Breast epithelium (tissue), 4 donors: ENCODE measurements at regions not wholly inside any gene's neighbourhood (a gene's known extent, or its start where the extent isn't known, plus 50 kb on each side); places are given as distances from the start of the nearest gene placed in this dataset.
A peak's percentile ranks its signal among the peaks of the same experiment; 100 is the strongest.

Source experiments
- DNase-seq, 2 donors: peaks; one replicate each; pipeline ENCODE4 v3.0.0-alpha.2; 2019; ENCODE audit warnings: low spot score in 2 of 2
- H3K27ac ChIP-seq, 2 donors: fragments of 200-600 bp; sonication (generic) in 1 of 2; one replicate each; pipeline ENCODE4 v1.5.1; 2016 to 2019; ENCODE audit warnings: mild to moderate bottlenecking in 1 of 2
- H3K27me3 ChIP-seq, 2 donors: fragments of 200-600 bp; sonication (generic) in 1 of 2; one replicate each; pipeline versions ENCODE4 v1.5.1 to v1.6.0; 2017 to 2019; ENCODE audit warnings: control low read depth in 1 of 2, mild to moderate bottlenecking in 1 of 2
- H3K36me3 ChIP-seq: fragments of 200-600 bp; one replicate; pipeline ENCODE4 v1.5.1; 2019
- H3K4me1 ChIP-seq, 2 donors: fragments of 200-600 bp; sonication (generic); one replicate each; pipeline ENCODE4 v1.5.1; 2016 to 2019; ENCODE audit warnings: control low read depth in 1 of 2
- H3K4me3 ChIP-seq, 3 donors: fragments of 200-600 bp; sonication (generic); 1 replicate in 2 of 3; 2 replicates in 1 of 3; pipeline ENCODE4 v1.5.1; 2016 to 2019; ENCODE audit warnings: mild to moderate bottlenecking in 3 of 3, moderate library complexity in 2 of 3
- H3K9me3 ChIP-seq, 2 donors: fragments of 200-600 bp; sonication (generic) in 1 of 2; one replicate each; pipeline ENCODE4 v1.5.1; 2016 to 2019; ENCODE audit warnings: control low read depth in 1 of 2
- POLR2A ChIP-seq: fragments of 450-650 bp; IDR thresholded peaks from one replicate; pipeline ENCODE4 v1.6.1; 2016; ENCODE audit warnings: antibody characterized with exemption, mild to moderate bottlenecking, moderate library complexity
- POLR2AphosphoS5 ChIP-seq, 3 donors: sonication (generic); formaldehyde crosslinking; IDR thresholded peaks; one replicate each; pipeline ENCODE4 v1.6.1; 2017; ENCODE audit warnings: antibody characterized with exemption in 3 of 3
- intact Hi-C: fragments of 100-400 bp; cut with DNase I; formaldehyde crosslinking; loops from one replicate; pipeline ENCODE4 v1.15.1; 2023; ENCODE audit warnings: low total_unique reads
- TF ChIP-seq, protein P1 (sequence below), 3 donors: fragments of 450-650 bp; IDR thresholded peaks; one replicate each; pipeline ENCODE4 v1.5.1; 2016 to 2017; ENCODE audit warnings: antibody characterized with exemption in 3 of 3, mild to moderate bottlenecking in 3 of 3, moderate library complexity in 3 of 3

DNA sequence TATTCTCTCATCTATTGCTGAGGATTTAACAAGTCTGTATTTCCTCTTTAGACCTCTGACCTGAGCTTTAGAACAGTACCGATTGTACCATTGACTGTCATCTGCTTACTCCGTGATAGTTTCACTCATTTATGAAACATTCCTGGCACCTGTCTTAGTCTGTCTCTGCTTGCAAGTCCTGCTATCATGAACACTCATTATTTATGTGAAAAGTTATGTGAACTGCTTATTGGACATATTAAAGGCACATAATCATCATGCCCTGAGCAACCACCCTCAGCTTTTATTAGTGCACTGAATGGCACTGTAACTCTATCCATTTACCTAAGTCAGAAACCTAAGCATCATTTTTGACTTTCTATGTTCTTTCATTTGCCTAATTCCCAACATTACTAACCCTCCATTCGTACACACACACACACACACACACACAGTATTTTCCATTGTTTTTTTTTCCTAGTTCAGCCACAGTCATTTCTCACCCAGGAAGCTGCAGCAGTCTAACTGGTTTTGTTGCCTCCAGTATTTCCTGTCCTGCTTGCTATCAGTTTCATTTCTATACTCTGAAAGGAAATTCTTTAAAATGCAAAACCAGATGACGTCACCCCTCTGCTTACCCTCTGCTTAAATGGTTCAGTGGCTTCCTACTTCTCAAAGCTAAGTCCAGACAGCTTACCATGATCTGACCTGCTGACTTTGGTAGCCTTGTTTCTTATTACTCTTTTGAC lies 146.1 kb downstream of the HAUS1 start:
- H3K27ac ChIP-seq, result peak overlapping the region; percentile 74 to 79
- TF ChIP-seq, protein P1, sequence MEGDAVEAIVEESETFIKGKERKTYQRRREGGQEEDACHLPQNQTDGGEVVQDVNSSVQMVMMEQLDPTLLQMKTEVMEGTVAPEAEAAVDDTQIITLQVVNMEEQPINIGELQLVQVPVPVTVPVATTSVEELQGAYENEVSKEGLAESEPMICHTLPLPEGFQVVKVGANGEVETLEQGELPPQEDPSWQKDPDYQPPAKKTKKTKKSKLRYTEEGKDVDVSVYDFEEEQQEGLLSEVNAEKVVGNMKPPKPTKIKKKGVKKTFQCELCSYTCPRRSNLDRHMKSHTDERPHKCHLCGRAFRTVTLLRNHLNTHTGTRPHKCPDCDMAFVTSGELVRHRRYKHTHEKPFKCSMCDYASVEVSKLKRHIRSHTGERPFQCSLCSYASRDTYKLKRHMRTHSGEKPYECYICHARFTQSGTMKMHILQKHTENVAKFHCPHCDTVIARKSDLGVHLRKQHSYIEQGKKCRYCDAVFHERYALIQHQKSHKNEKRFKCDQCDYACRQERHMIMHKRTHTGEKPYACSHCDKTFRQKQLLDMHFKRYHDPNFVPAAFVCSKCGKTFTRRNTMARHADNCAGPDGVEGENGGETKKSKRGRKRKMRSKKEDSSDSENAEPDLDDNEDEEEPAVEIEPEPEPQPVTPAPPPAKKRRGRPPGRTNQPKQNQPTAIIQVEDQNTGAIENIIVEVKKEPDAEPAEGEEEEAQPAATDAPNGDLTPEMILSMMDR (IDR thresholded peaks at IDR 0.05), result no peak
- peaks cover 0 to 4% of the 10 kb centered on the region in 2 donors for H3K4me1 ChIP-seq
- peak in 1 of 2 donors; percentile 43 for DNase-seq
- H3K27me3 ChIP-seq, result no peaks in the 10 kb centered on the region
- H3K4me3 ChIP-seq, result no peak overlapping the region
- no peaks in the 10 kb centered on the region for H3K36me3 ChIP-seq
- no peaks in the 10 kb centered on the region for H3K9me3 ChIP-seq
- intact Hi-C loops, result no loop called here

GRCh38 chr18:46250812-46251173 lies 146.6 kb downstream of the HAUS1 start:
- no peaks in the 10 kb centered on the region for H3K36me3 ChIP-seq
- TF ChIP-seq, protein P1 (IDR thresholded peaks at IDR 0.05), result no peak
- TF ChIP-seq POLR2AphosphoS5 (IDR thresholded peaks at IDR 0.05) (no peak), POLR2A (no peak)
- no peaks in the 10 kb centered on the region for H3K27me3 ChIP-seq
- no peak for DNase-seq
- intact Hi-C loops, result no loop called here
- peak overlapping the region; percentile 74 to 79 for H3K27ac ChIP-seq
- no peak overlapping the region for H3K4me3 ChIP-seq
- no peaks in the 10 kb centered on the region for H3K9me3 ChIP-seq
- peaks cover 0 to 4% of the 10 kb centered on the region in 2 donors for H3K4me1 ChIP-seq

DNA sequence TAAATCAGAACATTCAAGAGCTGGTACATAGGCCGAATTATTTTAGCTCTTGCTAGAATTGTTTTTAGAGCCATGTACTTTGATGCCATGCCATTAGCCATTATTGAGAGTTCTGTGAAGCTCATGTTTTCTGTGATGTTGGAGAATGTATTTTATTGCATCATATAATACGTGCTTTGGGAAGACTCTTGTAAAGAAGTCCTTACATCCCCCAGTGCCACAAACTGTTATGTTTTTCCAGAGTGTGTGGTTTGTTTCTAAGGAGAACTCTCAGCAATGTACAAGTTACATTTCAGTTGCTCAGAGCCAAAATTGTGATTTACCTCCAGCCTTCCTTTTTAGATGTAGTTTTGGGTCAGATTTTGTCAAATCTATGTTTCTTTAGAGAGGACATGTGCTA lies 148.6 kb downstream of the HAUS1 start:
- Histone ChIP-seq H3K36me3 (no peaks in the 10 kb centered on the region), H3K9me3 (no peaks in the 10 kb centered on the region), H3K4me3 (no peak overlapping the region), H3K27me3 (no peaks in the 10 kb centered on the region), H3K27ac (peak overlapping the region in 1 of 2 donors; percentile 17), H3K4me1 (peaks cover 0 to 4% of the 10 kb centered on the region in 2 donors)
- intact Hi-C loops, result no loop called here
- TF ChIP-seq POLR2A (no peak), POLR2AphosphoS5 (IDR thresholded peaks at IDR 0.05) (no peak)
- TF ChIP-seq, protein P1 (IDR thresholded peaks at IDR 0.05), result no peak
- DNase-seq, result no peak

- Histone ChIP-seq H3K27ac (peak overlapping the region in 1 of 2 donors; percentile 27), H3K4me1 (peaks cover 0 to 4% of the 10 kb centered on the region in 2 donors), H3K27me3 (no peaks in the 10 kb centered on the region), H3K36me3 (no peaks in the 10 kb centered on the region), H3K9me3 (no peaks in the 10 kb centered on the region), H3K4me3 (no peak overlapping the region)
- TF ChIP-seq POLR2AphosphoS5 (IDR thresholded peaks at IDR 0.05) (no peak), POLR2A (no peak)
- TF ChIP-seq, protein P1 (IDR thresholded peaks at IDR 0.05), result no peak
- intact Hi-C loops, result no loop called here
- DNase-seq, result no peak
These were observed 149.3 kb downstream of the HAUS1 start for GRCh38 chr18:46253498-46253897.

DNA sequence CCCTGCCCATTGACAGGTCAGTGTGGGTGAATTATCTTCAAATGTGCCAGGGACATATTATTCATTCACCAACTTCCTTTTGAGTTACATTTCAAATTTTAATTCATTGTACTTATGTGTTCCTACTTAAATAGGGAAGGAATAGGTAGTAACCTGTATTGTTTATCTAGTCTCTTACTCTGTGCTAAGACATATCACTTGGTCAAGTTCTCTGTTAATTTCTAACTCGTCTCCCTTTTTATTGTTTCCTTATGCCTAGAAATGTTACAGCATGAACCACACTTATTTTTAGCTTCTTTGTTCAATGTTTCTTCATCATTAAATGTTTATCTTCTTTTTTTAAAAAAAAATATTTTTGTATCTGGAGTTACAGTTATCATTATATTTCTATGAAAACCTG lies 151.9 kb downstream of the HAUS1 start:
- Histone ChIP-seq H3K36me3 (no peaks in the 10 kb centered on the region), H3K27ac (no peak overlapping the region), H3K9me3 (no peaks in the 10 kb centered on the region), H3K27me3 (no peaks in the 10 kb centered on the region), H3K4me3 (no peak overlapping the region), H3K4me1 (no peaks in the 10 kb centered on the region)
- DNase-seq, result no peak
- intact Hi-C loops, result no loop called here
- no peak for TF ChIP-seq POLR2AphosphoS5 (IDR thresholded peaks at IDR 0.05)
- no peak for TF ChIP-seq POLR2A
- TF ChIP-seq, protein P1 (IDR thresholded peaks at IDR 0.05), result no peak
